ENCODE measurements at regions not wholly inside any gene's neighbourhood (a gene's known extent, or its start where the extent isn't known, plus 50 kb on each side); places are given as distances from the start of the nearest gene placed in this dataset.

DNA sequence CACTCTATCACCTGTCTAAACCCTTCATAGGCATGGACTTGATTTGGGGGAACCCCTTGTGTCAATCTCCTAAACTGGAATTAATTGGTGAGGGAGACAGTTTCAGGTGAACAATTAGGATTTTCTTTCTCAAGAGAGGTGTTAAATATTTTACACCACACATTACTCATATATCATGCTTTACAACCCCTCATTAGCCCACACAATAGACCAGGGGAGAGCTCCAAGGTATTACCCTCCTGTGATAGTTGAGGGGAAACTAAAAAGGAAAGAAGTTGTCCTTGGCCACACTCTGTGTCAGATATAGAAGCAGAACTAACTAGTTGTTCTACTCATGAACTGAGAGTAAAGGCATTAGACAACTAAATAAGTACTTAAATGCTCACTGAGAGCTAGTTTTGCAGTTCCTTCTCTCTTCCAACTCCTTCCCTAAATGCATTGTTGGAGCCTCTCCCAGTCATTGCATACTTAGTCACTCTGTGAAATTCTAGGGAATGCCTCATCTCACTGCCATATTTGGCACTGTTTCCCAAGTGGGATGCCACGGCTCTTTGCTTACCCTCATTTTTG is 183.7 kb upstream of the CEP162 start:
- Histone ChIP-seq H3K9me3 (ENCODE audit: low read depth, low read length, poor library complexity, severe bottlenecking) (no peaks in the 10 kb centered on the region), H3K27me3 (replicated peaks; ENCODE audit: insufficient read depth, low read depth, low read length, poor library complexity) (peaks cover 37% of the 10 kb centered on the region), H3K36me3 (ENCODE audit: insufficient read depth, low read length, poor library complexity, severe bottlenecking) (no peaks in the 10 kb centered on the region), H3K4me3 (ENCODE audit: low read depth, low read length, poor library complexity, severe bottlenecking) (no peak overlapping the region), H3K27ac (ENCODE audit: low read depth, low read length, poor library complexity, severe bottlenecking) (no peak overlapping the region), H3K4me1 (ENCODE audit: insufficient read depth, low read length, poor library complexity, severe bottlenecking) (no peaks in the 10 kb centered on the region)
- POLR2A ChIA-PET (ENCODE audit: low non-redundant PET), result no interaction called here
- no peak for DNase-seq (ENCODE audit: low spot score)
- no TSS peak for BruUV-seq (replicated peaks)
- intact Hi-C loops (cut with micrococcal nuclease; ENCODE audit: unreplicated experiment), result no loop called here
- TF ChIP-seq, protein P1, sequence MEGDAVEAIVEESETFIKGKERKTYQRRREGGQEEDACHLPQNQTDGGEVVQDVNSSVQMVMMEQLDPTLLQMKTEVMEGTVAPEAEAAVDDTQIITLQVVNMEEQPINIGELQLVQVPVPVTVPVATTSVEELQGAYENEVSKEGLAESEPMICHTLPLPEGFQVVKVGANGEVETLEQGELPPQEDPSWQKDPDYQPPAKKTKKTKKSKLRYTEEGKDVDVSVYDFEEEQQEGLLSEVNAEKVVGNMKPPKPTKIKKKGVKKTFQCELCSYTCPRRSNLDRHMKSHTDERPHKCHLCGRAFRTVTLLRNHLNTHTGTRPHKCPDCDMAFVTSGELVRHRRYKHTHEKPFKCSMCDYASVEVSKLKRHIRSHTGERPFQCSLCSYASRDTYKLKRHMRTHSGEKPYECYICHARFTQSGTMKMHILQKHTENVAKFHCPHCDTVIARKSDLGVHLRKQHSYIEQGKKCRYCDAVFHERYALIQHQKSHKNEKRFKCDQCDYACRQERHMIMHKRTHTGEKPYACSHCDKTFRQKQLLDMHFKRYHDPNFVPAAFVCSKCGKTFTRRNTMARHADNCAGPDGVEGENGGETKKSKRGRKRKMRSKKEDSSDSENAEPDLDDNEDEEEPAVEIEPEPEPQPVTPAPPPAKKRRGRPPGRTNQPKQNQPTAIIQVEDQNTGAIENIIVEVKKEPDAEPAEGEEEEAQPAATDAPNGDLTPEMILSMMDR (conservative IDR thresholded peaks at IDR 0.05; ENCODE audit: low read depth, low read length), result no peak
- no peak for TF ChIP-seq EZH2 (IDR thresholded peaks at IDR 0.05; ENCODE audit: borderline replicate concordance, low read depth, low read length, poor library complexity, severe bottlenecking)
- CTCF ChIA-PET, result no interaction called here

DNA sequence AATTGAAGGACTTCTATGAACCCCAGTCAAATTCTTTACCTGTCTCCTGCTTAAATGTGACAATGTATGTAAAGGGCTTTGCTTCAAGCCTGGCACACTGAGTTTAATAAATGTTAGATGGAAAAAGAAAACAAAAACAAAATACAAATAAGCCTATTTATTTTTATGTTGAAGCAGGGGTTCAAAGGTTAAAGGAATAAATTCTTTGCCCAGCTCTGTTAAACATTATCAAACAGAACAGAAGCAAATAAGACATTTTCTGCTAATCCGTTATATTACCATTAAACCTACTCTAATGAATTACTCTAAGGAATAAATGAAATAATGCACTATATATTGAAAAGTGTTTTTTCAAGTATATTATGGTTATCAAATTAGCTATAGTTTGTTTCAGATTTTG is 182.5 kb upstream of the CEP162 start:
- no peaks in the 10 kb centered on the region for H3K4me1 ChIP-seq (ENCODE audit: insufficient read depth, low read length, poor library complexity, severe bottlenecking)
- no peak overlapping the region for H3K27ac ChIP-seq (ENCODE audit: low read depth, low read length, poor library complexity, severe bottlenecking)
- intact Hi-C loops (cut with micrococcal nuclease; ENCODE audit: unreplicated experiment), result no loop called here
- no TSS peak for BruUV-seq (replicated peaks)
- TF ChIP-seq, protein P1 (conservative IDR thresholded peaks at IDR 0.05; ENCODE audit: low read depth, low read length), result no peak
- TF ChIP-seq EZH2 (IDR thresholded peaks at IDR 0.05; ENCODE audit: borderline replicate concordance, low read depth, low read length, poor library complexity, severe bottlenecking), result no peak
- no peaks in the 10 kb centered on the region for H3K9me3 ChIP-seq (ENCODE audit: low read depth, low read length, poor library complexity, severe bottlenecking)
- DNase-seq (ENCODE audit: low spot score), result no peak
- ChIA-PET POLR2A (ENCODE audit: low non-redundant PET) (no interaction called here), CTCF (no interaction called here)
- H3K27me3 ChIP-seq (replicated peaks; ENCODE audit: insufficient read depth, low read depth, low read length, poor library complexity), result peaks cover 30% of the 10 kb centered on the region
- no peaks in the 10 kb centered on the region for H3K36me3 ChIP-seq (ENCODE audit: insufficient read depth, low read length, poor library complexity, severe bottlenecking)
- H3K4me3 ChIP-seq (ENCODE audit: low read depth, low read length, poor library complexity, severe bottlenecking), result no peak overlapping the region

DNA sequence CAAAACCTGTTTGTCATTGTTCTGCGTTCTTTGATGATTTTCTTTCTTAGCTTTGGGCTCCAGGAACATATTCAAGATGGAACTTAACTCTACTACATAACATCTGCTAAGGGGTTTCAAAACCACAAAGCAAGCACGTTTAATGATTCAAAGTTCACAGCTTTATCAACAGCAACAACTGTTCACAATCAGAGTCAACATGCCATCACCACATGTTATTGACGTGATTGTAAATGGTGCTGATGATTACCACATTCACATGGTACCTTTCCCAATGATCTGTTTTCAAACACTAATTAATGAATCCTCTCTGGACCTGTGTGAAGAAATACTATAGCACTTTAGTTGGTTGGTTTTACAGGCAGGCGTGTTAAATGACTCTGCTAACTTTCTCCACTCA is 180.6 kb upstream of the CEP162 start:
- CTCF ChIA-PET, result interaction anchor here (0.6 kb wide), 1 partner anchor 556 kb away, joined by 4 read pairs; no protein-coding TSS in a partner anchor
- TF ChIP-seq, protein P1 (conservative IDR thresholded peaks at IDR 0.05; ENCODE audit: low read depth, low read length), result no peak
- no peak for TF ChIP-seq EZH2 (IDR thresholded peaks at IDR 0.05; ENCODE audit: borderline replicate concordance, low read depth, low read length, poor library complexity, severe bottlenecking)
- no peaks in the 10 kb centered on the region for H3K9me3 ChIP-seq (ENCODE audit: low read depth, low read length, poor library complexity, severe bottlenecking)

More for the DNA sequence above, 180.6 kb upstream of the CEP162 start:
- Histone ChIP-seq H3K27ac (ENCODE audit: low read depth, low read length, poor library complexity, severe bottlenecking) (no peak overlapping the region), H3K4me3 (ENCODE audit: low read depth, low read length, poor library complexity, severe bottlenecking) (no peak overlapping the region), H3K4me1 (ENCODE audit: insufficient read depth, low read length, poor library complexity, severe bottlenecking) (no peaks in the 10 kb centered on the region), H3K36me3 (ENCODE audit: insufficient read depth, low read length, poor library complexity, severe bottlenecking) (no peaks in the 10 kb centered on the region), H3K27me3 (replicated peaks; ENCODE audit: insufficient read depth, low read depth, low read length, poor library complexity) (peaks cover 16% of the 10 kb centered on the region)
- POLR2A ChIA-PET (ENCODE audit: low non-redundant PET), result no interaction called here
- intact Hi-C loops (cut with micrococcal nuclease; ENCODE audit: unreplicated experiment), result no loop called here
- DNase-seq (ENCODE audit: low spot score), result no peak
- no TSS peak for BruUV-seq (replicated peaks)

Measured in A673 (cell line).